ENCODE measurements at regions not wholly inside any gene's neighbourhood (a gene's known extent, or its start where the extent isn't known, plus 50 kb on each side); places are given as distances from the start of the nearest gene placed in this dataset.

GRCh38 chr21:41037936-41038335, 130.0 kb upstream of the BACE2 start:
- in situ Hi-C loops (cut with MboI; ENCODE audit: low sequenced_read_pairs, unreplicated experiment) = no loop called here
- TF ChIP-seq CTCF (IDR thresholded peaks at IDR 0.05; ENCODE audit: borderline replicate concordance, control extremely low read depth, extremely low read depth, insufficient read depth, missing control alignments) = no peak
- DNase-seq (ENCODE audit: low spot score) = no peak

GRCh38 chr21:41043014-41043413, 124.9 kb upstream of the BACE2 start:
- in situ Hi-C loops (cut with MboI; ENCODE audit: low sequenced_read_pairs, unreplicated experiment) = no loop called here
- DNase-seq (ENCODE audit: low spot score) = no peak
- no peak for TF ChIP-seq CTCF (IDR thresholded peaks at IDR 0.05; ENCODE audit: borderline replicate concordance, control extremely low read depth, extremely low read depth, insufficient read depth, missing control alignments)

GRCh38 chr21:41045534-41046268, 122.3 kb upstream of the BACE2 start:
- no peak for DNase-seq (ENCODE audit: low spot score)
- in situ Hi-C loops (cut with MboI; ENCODE audit: low sequenced_read_pairs, unreplicated experiment) = no loop called here

GRCh38 chr21:41048145-41048544, 119.8 kb upstream of the BACE2 start:
- TF ChIP-seq CTCF (IDR thresholded peaks at IDR 0.05; ENCODE audit: borderline replicate concordance, control extremely low read depth, extremely low read depth, insufficient read depth, missing control alignments) = no peak
- DNase-seq (ENCODE audit: low spot score) = no peak
- in situ Hi-C loops (cut with MboI; ENCODE audit: low sequenced_read_pairs, unreplicated experiment) = no loop called here

More at GRCh38 chr21:41045534-41046268, 122.3 kb upstream of the BACE2 start:
- no peak for TF ChIP-seq CTCF (IDR thresholded peaks at IDR 0.05; ENCODE audit: borderline replicate concordance, control extremely low read depth, extremely low read depth, insufficient read depth, missing control alignments)

GRCh38 chr21:41048623-41049022, 119.3 kb upstream of the BACE2 start:
- in situ Hi-C loops (cut with MboI; ENCODE audit: low sequenced_read_pairs, unreplicated experiment) = no loop called here
- TF ChIP-seq CTCF (IDR thresholded peaks at IDR 0.05; ENCODE audit: borderline replicate concordance, control extremely low read depth, extremely low read depth, insufficient read depth, missing control alignments) = no peak
- DNase-seq (ENCODE audit: low spot score) = no peak

GRCh38 chr21:41052820-41053555, 115.0 kb upstream of the BACE2 start:
- in situ Hi-C loops (cut with MboI; ENCODE audit: low sequenced_read_pairs, unreplicated experiment) = no loop called here
- DNase-seq (ENCODE audit: low spot score) = no peak
- no peak for TF ChIP-seq CTCF (IDR thresholded peaks at IDR 0.05; ENCODE audit: borderline replicate concordance, control extremely low read depth, extremely low read depth, insufficient read depth, missing control alignments)

Measured in GM13976 (cell line).